IMR-90 (cell line): ENCODE measurements at regions not wholly inside any gene's neighbourhood (a gene's known extent, or its start where the extent isn't known, plus 50 kb on each side); places are given as distances from the start of the nearest gene placed in this dataset.

ENCODE experiments used
- POLR2A ChIP-seq: IDR thresholded peaks from 2 replicates; pipeline ENCODE4 v1.6.1; 2012; ENCODE audit warnings: mild to moderate bottlenecking, low read depth, low read length
- TF ChIP-seq, protein P1 (sequence below): conservative IDR thresholded peaks from 2 replicates; pipeline ENCODE4 v1.5.1; 2012; ENCODE audit warnings: mild to moderate bottlenecking, low read depth, low read length, improper control_type of control experiment

DNA sequence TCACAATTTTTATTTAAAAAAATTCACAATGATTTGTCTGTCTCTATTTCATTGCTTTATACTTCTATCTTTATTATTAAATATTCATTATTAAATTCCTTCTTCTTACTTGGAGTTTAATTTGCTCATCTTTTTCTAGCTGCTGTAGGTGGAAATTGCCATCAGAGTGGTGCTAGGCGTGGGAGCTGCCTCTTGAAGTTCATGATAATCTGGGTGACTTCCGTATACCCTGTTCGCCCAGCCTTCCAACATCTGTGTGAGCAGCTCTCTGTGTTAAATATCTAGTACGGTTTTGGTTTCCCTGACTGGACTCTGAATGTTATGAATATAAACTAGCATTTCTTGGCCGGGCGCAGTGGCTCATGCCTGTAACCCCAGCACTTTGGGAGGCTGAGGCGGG is 84.0 kb upstream of the RPH3AL start:
- no peak for TF ChIP-seq POLR2A
- TF ChIP-seq, protein P1, sequence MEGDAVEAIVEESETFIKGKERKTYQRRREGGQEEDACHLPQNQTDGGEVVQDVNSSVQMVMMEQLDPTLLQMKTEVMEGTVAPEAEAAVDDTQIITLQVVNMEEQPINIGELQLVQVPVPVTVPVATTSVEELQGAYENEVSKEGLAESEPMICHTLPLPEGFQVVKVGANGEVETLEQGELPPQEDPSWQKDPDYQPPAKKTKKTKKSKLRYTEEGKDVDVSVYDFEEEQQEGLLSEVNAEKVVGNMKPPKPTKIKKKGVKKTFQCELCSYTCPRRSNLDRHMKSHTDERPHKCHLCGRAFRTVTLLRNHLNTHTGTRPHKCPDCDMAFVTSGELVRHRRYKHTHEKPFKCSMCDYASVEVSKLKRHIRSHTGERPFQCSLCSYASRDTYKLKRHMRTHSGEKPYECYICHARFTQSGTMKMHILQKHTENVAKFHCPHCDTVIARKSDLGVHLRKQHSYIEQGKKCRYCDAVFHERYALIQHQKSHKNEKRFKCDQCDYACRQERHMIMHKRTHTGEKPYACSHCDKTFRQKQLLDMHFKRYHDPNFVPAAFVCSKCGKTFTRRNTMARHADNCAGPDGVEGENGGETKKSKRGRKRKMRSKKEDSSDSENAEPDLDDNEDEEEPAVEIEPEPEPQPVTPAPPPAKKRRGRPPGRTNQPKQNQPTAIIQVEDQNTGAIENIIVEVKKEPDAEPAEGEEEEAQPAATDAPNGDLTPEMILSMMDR, result no peak
